ENCODE measurements at regions not wholly inside any gene's neighbourhood (a gene's known extent, or its start where the extent isn't known, plus 50 kb on each side); places are given as distances from the start of the nearest gene placed in this dataset.

DNA sequence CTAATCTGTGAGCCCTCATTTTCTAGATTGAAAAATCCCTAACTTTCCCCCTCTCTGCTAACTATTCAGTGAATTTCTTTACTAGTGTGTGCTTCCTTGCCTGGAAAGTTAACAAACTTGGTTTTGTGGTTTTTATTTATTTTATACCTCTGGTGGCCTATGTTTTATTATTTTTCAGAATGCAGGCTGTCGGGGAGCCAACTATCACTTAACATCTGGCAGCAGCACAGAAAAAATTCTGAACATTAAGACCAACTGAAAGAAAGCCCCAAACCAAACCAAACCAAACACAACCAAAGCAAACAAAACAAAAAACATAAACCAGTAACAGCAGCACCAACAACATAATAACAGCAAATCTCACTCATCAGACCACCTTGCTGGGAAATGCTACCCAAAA is 109.0 kb upstream of the KL start:
- TF ChIP-seq CTCF (IDR thresholded peaks at IDR 0.05), result no peak
- no peak for TF ChIP-seq POLR2A (IDR thresholded peaks at IDR 0.05)
